ENCODE measurements at regions not wholly inside any gene's neighbourhood (a gene's known extent, or its start where the extent isn't known, plus 50 kb on each side); places are given as distances from the start of the nearest gene placed in this dataset.

- no peak for DNase-seq
Measured at GRCh38 chr2:220892018-220892634, 680.0 kb downstream of the EPHA4 start.

DNA sequence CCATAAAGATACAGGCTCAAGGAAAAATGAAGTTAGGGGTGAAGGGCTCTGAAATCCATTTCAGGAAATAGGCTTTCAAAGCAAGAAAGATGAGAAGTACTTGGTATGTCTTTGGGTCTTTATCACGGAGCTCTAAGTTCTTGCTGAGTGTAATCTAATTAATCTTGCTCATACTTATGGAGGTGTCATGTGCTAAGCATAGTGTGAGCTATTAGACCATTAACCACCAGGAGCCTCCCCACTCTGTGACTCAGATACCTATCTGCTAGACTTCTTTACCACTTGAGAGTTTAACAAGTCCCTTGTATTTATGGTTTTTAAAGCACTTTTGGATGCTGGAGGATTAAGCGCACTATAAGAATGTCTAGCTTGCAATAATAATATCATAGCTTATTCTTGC, 678.7 kb downstream of the EPHA4 start:
- DNase-seq = no peak

DNA sequence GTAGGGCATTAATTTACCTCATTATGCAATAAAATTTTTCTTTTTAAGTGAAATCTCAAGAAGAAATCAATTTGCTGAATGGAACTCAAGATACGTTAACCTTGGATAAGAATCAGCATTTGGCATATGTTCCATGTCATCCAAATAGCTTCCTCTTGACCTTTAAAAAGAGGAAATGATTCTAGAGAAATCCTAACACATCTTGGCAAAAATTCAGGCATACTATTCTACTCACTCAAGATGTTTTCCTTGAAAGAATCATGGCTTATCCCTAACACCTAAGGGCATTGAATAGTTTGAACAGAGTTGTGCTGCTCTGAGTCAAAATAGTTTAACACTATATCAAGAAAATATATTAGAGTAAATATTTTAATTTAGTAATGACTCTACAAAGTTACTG, 678.0 kb downstream of the EPHA4 start:
- DNase-seq = no peak

DNA sequence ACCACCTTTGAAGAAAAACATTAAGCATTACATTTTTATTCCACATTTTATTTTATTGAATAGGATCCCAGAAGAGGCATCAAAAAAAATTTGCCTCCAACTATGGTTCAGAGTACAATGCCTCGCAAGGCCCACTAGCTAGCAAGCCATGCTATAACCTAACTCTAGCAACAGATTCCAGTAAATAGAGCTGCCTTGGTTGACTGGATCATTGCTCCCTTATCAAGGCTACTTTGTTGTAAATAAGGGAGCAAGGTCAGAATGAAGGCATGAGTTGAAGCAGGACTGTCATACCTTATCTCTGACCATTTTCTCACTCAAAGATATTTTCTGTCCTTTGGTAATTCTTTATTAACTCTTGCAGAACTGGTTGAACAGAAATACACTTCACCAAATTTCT, 672.6 kb downstream of the EPHA4 start:
- DNase-seq = no peak

DNA sequence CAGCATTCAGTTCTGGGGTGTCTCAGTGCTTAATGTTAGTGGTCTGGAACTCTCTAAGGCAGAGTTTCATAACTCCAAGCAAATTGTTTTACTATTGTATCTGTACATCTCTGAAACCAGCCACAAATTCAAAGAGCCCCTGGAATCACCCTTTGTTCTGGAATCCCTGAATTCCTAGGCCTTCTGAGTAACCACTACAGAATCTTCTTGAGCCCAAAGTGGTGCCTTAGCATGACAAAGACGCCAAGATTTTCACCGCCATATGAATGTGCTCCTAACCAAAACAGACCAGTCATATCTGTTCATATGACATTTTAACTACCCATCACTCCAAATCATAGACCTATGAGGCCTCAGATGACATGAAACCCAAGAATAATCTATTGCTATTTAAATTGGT, 668.1 kb downstream of the EPHA4 start:
- DNase-seq = no peak

DNA sequence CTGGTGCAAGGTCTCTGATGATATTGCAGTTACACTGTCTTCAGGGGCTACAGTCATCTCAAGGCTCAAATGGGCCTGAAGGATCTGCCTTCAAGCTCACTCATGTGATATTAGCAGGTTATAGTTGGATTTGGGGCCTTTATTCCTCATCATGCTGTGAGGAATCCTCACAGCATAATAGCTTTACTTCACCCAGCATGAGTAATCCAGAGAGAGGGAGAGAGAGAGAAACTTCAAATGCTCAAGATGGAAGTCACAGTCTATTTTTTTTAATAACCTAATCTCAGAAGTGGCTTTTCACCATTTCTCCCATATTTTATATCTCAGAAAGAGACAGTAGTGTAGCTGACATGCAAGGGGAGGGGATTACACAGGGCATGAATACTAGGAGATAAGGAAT, 658.7 kb downstream of the EPHA4 start:
- no peak for DNase-seq

DNA sequence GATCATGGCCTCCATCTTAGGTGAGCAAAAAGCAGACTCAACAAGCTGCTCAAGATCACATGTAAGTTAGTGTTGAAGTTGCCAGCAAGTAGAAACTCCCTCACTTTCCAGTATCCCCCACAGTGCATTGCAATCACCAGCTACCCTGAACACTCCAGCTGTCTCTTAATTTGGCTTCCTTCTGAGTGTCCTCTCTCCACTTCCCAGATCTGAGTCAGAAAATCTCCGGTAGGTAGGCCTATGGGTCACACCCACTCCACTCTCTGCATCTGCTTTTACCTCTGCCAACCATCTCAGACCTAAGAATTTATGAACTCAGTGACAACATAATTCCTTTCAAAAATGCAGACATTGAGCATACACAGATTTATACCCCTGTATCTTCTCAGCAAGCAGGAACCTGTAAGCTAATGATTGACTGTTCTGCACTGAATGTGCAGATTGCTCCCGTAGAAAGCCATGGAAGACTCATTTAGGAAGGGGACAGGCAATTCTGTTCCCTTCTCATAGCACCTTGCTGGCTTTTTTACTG, 656.9 kb downstream of the EPHA4 start:
- no peak for DNase-seq

GRCh38 chr2:220916931-220917330, 655.2 kb downstream of the EPHA4 start:
- no peak for DNase-seq

DNA sequence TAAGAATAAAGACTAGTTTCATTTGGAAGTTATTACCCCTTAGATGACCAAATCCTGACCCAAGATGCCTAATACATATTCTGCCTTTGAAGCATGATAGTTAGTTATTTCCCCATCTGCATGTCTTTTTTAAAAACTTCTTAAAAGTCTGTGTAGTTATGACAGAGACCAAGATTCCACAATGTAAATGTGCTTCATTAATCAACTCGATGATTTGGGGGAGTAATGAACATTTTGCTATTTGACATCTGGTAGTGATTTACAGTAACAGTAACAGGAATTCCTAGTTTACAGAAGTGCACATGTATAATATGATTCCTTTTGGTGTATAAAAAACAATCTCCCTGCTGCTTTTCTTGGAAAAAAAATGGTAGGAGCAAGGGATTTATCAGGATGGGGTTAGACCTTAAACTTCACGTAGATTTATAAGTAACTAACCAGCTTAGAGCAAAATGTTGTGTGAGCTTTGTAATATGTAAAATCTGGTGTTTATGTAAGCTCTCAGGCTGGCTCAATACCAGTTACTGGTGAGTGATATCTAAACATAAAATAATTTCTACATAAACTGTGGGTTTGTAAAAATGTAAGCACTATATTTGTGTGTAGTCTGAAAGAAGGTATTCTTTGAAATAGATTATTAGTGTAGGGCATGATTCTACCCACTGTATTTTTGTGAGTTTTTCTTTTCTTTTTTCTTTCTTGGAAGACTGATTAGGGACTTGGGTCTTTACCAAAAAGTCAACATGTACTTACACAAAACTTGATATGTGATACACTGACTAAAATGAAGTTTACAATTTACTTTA, 641.6 kb downstream of the EPHA4 start:
- DNase-seq = no peak

GRCh38 chr2:220931491-220931890, 640.6 kb downstream of the EPHA4 start:
- no peak for DNase-seq

DNA sequence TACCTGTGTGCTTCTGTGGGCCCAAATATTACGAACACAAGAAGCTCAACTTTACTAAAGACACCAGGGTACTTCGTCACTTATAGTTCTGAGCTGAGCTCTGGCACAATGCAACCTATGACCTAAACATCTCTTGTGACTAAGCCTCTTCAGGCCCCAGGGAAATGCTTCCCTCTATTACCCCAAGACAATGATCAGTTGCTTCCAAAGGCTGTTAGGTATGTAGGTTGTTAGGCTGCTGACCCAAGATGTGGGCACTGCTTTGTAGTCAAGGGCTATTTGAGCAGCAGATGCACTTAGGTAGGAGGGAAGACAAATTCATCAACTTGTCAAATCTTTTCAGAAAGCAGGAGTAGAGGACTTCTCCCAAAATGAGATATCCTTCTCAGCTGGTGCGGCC, 640.1 kb downstream of the EPHA4 start:
- DNase-seq = no peak

DNA sequence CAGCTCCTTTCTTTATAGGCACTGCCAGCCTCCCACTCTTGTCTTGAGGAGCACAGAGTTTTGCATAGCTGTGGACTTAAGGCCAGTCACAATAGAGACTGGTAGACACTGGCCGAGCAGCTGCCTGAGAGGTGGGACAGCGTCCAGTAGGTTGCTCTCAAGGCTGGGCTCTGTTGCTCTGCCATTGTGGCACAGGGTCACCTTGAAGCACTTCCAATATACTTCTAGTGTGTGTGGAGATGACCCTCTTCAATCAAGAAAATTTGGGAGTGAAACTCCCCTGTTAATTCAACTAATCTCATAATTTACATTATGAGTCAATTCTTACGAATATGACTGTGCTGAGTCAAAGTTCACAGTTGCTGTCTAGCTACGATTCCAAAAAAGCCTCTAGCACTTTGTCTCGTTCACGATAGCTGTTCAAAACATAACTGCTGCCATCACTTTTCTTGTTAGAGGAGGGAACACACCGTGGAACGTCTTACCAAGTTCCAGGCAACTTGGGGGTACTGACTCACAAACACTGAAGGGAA, 636.2 kb downstream of the EPHA4 start:
- DNase-seq = no peak

DNA sequence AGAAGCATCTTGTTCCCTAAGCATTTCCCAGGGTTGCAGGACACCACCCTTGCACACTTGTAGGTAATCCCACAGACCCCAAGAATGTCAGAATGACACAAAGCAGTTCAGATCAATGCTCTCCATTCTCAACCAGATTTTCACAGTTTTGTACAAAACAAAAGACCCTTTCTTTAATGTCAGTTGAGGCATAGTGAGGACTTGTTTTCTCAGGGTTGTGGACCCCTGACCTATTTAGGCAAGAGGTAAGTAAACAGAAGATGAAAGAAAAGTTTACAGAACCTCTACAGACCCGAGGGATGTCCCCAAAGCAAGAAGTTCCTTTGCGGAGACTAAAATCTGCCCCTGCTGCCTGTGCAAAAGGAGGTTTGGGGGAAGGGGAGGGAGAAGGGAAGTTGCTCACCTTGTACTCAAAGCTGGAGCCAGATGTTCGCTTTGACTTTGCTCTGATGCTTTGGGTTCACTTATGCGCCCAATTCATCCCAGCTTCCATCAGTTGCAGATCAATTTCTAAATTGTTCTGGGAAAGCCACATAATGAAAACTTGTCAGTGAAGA, 635.4 kb downstream of the EPHA4 start:
- no peak for DNase-seq

GRCh38 chr2:220937245-220937644, 634.9 kb downstream of the EPHA4 start:
- DNase-seq = no peak

DNA sequence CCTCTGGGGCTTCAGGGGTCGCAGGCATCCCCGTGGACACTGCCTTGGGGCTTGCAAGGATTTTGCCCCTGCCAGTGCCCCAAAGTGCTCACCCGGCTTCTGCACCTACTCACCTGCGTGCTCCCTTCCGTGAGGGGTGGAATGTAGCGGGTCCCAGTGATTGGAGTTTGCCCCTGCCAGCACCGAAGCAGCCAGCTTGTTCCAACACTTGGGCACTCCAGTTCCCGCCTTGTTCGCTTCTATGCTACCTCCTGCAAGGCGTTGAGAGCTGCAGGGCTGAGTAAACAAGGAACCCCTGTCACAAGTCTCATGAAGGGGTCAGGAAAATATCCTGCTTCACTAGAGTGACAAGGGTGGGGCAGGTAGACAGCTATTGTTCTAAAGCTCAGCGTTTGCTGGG, 631.5 kb downstream of the EPHA4 start:
- no peak for DNase-seq

DNA sequence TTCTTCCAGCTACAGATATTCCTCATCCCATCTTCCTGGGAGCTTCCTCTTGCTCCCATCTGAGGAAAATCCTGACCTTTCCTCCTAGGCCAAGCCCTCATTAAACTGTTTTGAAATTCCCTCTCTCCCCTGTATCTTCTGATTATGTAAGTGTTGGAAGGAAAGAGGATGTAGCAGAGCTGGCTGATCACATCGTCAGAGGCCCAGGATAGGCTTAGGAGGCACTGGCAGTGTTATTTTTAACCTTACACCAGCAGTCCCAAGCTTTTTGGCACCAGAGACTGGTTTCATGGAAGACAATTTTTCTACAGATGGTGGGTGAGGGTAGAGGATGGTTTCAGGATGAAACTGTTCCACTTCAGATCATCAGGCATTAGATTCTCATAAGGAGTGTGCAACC, 630.4 kb downstream of the EPHA4 start:
- DNase-seq = no peak

DNA sequence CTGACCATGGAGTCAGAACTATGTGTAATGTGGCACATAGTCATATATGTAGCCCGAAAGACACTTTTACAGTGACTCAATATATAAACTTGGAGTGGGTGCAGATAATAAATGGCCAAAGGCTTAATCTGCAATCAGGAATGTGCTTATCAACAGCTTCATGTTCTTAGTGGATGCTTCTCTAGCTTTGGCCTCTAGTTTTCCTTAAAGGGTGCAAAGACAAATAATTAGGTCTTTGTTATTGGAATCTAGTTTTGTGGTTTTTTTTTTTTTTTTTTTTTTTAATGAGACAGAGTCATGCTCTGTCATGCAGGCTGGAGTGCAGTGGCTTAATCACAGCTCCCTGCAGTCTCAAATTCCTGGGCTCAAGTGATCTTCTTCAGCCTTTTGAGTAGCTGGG, 625.6 kb downstream of the EPHA4 start:
- no peak for DNase-seq

GRCh38 chr2:220948579-220948978, 623.5 kb downstream of the EPHA4 start:
- DNase-seq = no peak

DNA sequence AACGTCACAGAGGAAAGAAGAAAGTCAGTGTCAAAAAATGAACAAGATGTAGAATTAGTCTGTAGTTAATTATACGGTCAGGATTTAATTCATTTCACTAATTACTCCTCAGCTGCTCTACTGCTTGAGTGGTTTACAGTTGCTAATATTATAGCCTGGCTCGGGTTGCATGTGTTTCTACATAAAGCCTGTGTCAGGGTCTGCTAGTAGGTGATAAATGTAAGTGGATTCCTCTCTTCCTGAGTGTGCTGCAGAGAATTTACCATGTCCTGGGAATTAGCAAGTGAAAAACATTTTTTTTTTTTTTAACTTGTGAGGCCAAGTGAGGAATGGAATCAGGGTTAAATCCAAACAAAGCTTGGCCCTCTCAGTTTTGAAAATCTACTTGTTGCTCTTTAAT, 622.6 kb downstream of the EPHA4 start:
- no peak for DNase-seq

- no peak for DNase-seq
Measured at GRCh38 chr2:220955776-220956175, 616.3 kb downstream of the EPHA4 start.

- DNase-seq = no peak
Measured at GRCh38 chr2:220956429-220956828, 615.7 kb downstream of the EPHA4 start.

GRCh38 chr2:220959391-220959802, 612.7 kb downstream of the EPHA4 start:
- no peak for DNase-seq

DNA sequence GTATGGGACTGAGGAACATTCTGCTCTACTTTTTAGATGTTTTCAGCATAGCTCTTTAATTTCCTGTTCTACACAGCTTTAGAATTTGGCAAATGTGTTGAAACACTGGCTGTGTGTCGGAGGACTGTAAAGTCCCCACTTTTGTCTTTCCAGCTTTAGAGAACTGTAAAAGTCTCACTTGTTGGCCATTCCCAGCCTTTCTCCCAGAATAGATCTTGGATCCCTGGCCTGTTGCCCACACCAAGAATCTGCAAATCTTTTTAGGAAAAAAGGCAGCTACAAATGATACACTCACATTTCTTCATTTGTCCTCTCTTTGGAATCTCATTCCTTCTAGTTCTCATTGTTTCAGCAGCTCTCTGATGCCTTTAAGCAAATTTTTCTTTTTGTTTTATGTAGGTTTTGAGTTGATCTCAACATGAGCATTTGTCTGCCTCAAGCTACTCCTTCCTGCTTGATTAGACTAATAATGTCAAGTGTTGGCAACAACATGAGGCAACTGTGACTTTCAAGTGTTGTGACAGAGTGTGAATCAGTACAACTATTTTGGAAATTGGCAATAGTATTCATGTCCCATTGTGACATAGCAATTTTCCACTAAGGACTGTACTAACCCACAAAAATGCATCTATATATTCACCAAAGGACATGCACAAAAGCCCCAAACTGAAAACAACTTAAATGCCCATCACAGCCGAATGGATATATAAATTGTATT, 610.8 kb downstream of the EPHA4 start:
- no peak for DNase-seq

All from CD4-positive, alpha-beta T cell treated with Interferon alpha-2 for 1 hour (primary cell).